SKM-1 treated with dmso at 0.1 percent for 144 hours (cell line): ENCODE measurements at regions not wholly inside any gene's neighbourhood (a gene's known extent, or its start where the extent isn't known, plus 50 kb on each side); places are given as distances from the start of the nearest gene placed in this dataset.
"Not testable (repeated sequence)": the region's sequence is repeated elsewhere in the genome, so short reads cannot be mapped to it uniquely, and the experiment has no call there.

Experiments used
- DNase-seq: peaks from one replicate; lab custom pipeline; 2025; ENCODE audit not compliant: unreplicated experiment; lab: John Stamatoyannopoulos, UW

- no peak for DNase-seq
Observed at GRCh38 chr6:102832021-102832420, 1438.5 kb downstream of the GRIK2 start.

GRCh38 chr6:102820098-102820497 is 1426.6 kb downstream of the GRIK2 start:
- DNase-seq = no peak

GRCh38 chr6:102815207-102815606 is 1421.7 kb downstream of the GRIK2 start:
- DNase-seq = no peak

- no peak for DNase-seq
Observed at GRCh38 chr6:102813489-102814275, 1420.2 kb downstream of the GRIK2 start.

- no peak for DNase-seq
Observed at GRCh38 chr6:102812242-102812641, 1418.7 kb downstream of the GRIK2 start.

GRCh38 chr6:102808944-102809505 is 1415.5 kb downstream of the GRIK2 start:
- DNase-seq = not testable (repeated sequence)

- no peak for DNase-seq
Observed at GRCh38 chr6:102799051-102799450, 1405.5 kb downstream of the GRIK2 start.

GRCh38 chr6:102798636-102799035 is 1405.1 kb downstream of the GRIK2 start:
- DNase-seq = no peak

- DNase-seq = no peak
Observed at GRCh38 chr6:102793752-102794151, 1400.2 kb downstream of the GRIK2 start.

- no peak for DNase-seq
Observed at GRCh38 chr6:102774326-102774725, 1380.8 kb downstream of the GRIK2 start.

- no peak for DNase-seq
Observed at GRCh38 chr6:102773636-102774035, 1380.1 kb downstream of the GRIK2 start.

- no peak for DNase-seq
Observed at GRCh38 chr6:102766963-102767362, 1373.5 kb downstream of the GRIK2 start.

GRCh38 chr6:102764317-102764716 is 1370.8 kb downstream of the GRIK2 start:
- no peak for DNase-seq

- no peak for DNase-seq
Observed at GRCh38 chr6:102763891-102764290, 1370.4 kb downstream of the GRIK2 start.

GRCh38 chr6:102761872-102762271 is 1368.4 kb downstream of the GRIK2 start:
- no peak for DNase-seq

- no peak for DNase-seq
Observed at GRCh38 chr6:102759415-102759814, 1365.9 kb downstream of the GRIK2 start.

GRCh38 chr6:102758536-102758935 is 1365.0 kb downstream of the GRIK2 start:
- not testable (repeated sequence) for DNase-seq

- no peak for DNase-seq
Observed at GRCh38 chr6:102749210-102749971, 1355.9 kb downstream of the GRIK2 start.

- no peak for DNase-seq
Observed at GRCh38 chr6:102746941-102747340, 1353.4 kb downstream of the GRIK2 start.

- DNase-seq = no peak
Observed at GRCh38 chr6:102742754-102743356, 1349.3 kb downstream of the GRIK2 start.

GRCh38 chr6:102742028-102742427 is 1348.5 kb downstream of the GRIK2 start:
- DNase-seq = no peak
